GM12872 (cell line): ENCODE measurements at regions not wholly inside any gene's neighbourhood (a gene's known extent, or its start where the extent isn't known, plus 50 kb on each side); places are given as distances from the start of the nearest gene placed in this dataset.

ENCODE experiments used
- TF ChIP-seq, protein P1 (sequence below): IDR thresholded peaks from 3 replicates; pipeline ENCODE4 v1.5.1; 2011; ENCODE audit warnings: low read depth, mild to moderate bottlenecking, low read length, moderate library complexity; ENCODE audit not compliant: insufficient read depth

GRCh38 chr3:123341-123740 lies 73.2 kb upstream of the CHL1 start:
- TF ChIP-seq, protein P1, sequence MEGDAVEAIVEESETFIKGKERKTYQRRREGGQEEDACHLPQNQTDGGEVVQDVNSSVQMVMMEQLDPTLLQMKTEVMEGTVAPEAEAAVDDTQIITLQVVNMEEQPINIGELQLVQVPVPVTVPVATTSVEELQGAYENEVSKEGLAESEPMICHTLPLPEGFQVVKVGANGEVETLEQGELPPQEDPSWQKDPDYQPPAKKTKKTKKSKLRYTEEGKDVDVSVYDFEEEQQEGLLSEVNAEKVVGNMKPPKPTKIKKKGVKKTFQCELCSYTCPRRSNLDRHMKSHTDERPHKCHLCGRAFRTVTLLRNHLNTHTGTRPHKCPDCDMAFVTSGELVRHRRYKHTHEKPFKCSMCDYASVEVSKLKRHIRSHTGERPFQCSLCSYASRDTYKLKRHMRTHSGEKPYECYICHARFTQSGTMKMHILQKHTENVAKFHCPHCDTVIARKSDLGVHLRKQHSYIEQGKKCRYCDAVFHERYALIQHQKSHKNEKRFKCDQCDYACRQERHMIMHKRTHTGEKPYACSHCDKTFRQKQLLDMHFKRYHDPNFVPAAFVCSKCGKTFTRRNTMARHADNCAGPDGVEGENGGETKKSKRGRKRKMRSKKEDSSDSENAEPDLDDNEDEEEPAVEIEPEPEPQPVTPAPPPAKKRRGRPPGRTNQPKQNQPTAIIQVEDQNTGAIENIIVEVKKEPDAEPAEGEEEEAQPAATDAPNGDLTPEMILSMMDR, result no peak

- TF ChIP-seq, protein P1, result no peak
These were observed 71.9 kb upstream of the CHL1 start for GRCh38 chr3:124557-125179.

- TF ChIP-seq, protein P1, result no peak
These were observed 67.9 kb upstream of the CHL1 start for GRCh38 chr3:128515-129172.

- TF ChIP-seq, protein P1, result no peak
These were observed 65.2 kb upstream of the CHL1 start for GRCh38 chr3:131151-131888.

- TF ChIP-seq, protein P1, result no peak
These were observed 64.2 kb upstream of the CHL1 start for GRCh38 chr3:132378-132777.

DNA sequence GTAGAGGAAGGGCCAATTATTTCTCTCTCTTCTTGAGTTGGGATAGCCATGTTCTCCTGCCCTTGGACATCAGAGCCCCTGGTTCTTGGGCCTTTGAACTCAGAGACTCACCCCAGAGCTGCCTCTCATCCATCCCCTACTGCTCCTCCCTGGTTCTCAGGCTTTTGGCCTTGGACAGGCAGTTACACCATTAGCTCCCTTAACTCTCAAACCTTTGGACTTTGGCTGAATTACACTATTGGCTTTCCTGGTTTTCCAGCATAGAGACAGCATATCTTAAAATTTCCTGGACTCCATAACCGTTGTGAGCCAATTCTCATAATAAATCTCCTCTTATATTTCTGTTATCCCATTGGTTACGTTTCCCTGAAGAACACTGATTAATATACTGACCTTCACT lies 63.7 kb upstream of the CHL1 start:
- TF ChIP-seq, protein P1, result no peak

- TF ChIP-seq, protein P1, result no peak
These were observed 55.7 kb upstream of the CHL1 start for GRCh38 chr3:140748-141330.
